Smooth muscle cell (in vitro differentiated cells): ENCODE measurements at regions not wholly inside any gene's neighbourhood (a gene's known extent, or its start where the extent isn't known, plus 50 kb on each side); places are given as distances from the start of the nearest gene placed in this dataset.

Source experiments
- DNase-seq: peaks from one replicate; lab custom pipeline; 2025; ENCODE audit not compliant: unreplicated experiment; lab: John Stamatoyannopoulos, UW
- H2AFZ ChIP-seq: fragments of 200-600 bp; sonication (generic); 2 replicates; pipeline ENCODE4 v1.6.0; 2016; ENCODE audit warnings: antibody characterized with exemption, low read depth, mild to moderate bottlenecking
- H3F3A ChIP-seq: fragments of 200-600 bp; sonication (generic); 2 replicates; pipeline ENCODE4 v1.6.0; 2017; ENCODE audit warnings: antibody characterized with exemption, low read depth
- H3K27ac ChIP-seq: fragments of 200-600 bp; sonication (generic); 2 replicates; pipeline ENCODE4 v1.5.1; 2016; ENCODE audit warnings: low read depth, mild to moderate bottlenecking
- H3K27me3 ChIP-seq: fragments of 200-600 bp; sonication (generic); 2 replicates; pipeline ENCODE4 v1.6.1; 2016; ENCODE audit warnings: low read depth, mild to moderate bottlenecking
- H3K36me3 ChIP-seq: fragments of 200-600 bp; sonication (generic); 2 replicates; pipeline ENCODE4 v1.5.1; 2016; ENCODE audit warnings: low read depth
- H3K4me1 ChIP-seq: fragments of 200-600 bp; sonication (generic); 2 replicates; pipeline ENCODE4 v1.5.1; 2016; ENCODE audit warnings: low read depth
- H3K4me2 ChIP-seq: fragments of 200-600 bp; sonication (generic); 2 replicates; pipeline ENCODE4 v1.6.0; 2016; ENCODE audit warnings: mild to moderate bottlenecking
- H3K4me3 ChIP-seq: fragments of 200-600 bp; sonication (generic); 2 replicates; pipeline ENCODE4 v1.5.1; 2016; ENCODE audit warnings: mild to moderate bottlenecking
- H3K79me2 ChIP-seq: fragments of 200-600 bp; sonication (generic); 2 replicates; pipeline ENCODE4 v1.6.0; 2016; ENCODE audit warnings: low read depth, mild to moderate bottlenecking
- H3K9ac ChIP-seq: fragments of 200-600 bp; sonication (generic); 2 replicates; pipeline ENCODE4 v1.6.0; 2016; ENCODE audit warnings: low read depth
- H3K9me3 ChIP-seq: fragments of 200-600 bp; sonication (generic); replicated peaks from 2 replicates; pipeline ENCODE4 v1.5.1; 2016; ENCODE audit warnings: low read depth
- H4K20me1 ChIP-seq: fragments of 200-600 bp; sonication (generic); 2 replicates; pipeline ENCODE4 v1.6.0; 2016; ENCODE audit warnings: low read depth
- CTCF ChIP-seq: fragments of 200-600 bp; sonication (generic); IDR thresholded peaks from 2 replicates; pipeline ENCODE4 v1.5.1; 2017; ENCODE audit warnings: borderline replicate concordance, mild to moderate bottlenecking, antibody characterized with exemption; ENCODE audit not compliant: insufficient read depth, poor library complexity, severe bottlenecking
- WGBS: methylation state at CpG from one replicate; pipeline ENCODE4 v1.1.7; 2016; ENCODE audit warnings: low lambda C conversion rate; 5-methylcytosine and 5-hydroxymethylcytosine counted together

- Histone ChIP-seq H3K27me3 (no peaks in the 10 kb centered on the region), H3K27ac (no peak overlapping the region), H3K9me3 (no peaks in the 10 kb centered on the region), H3K4me1 (peaks cover 18% of the 10 kb centered on the region), H4K20me1 (no peaks in the 10 kb centered on the region), H3K4me3 (no peak overlapping the region), H2AFZ (no peak overlapping the region), H3F3A (no peaks in the 10 kb centered on the region), H3K36me3 (no peaks in the 10 kb centered on the region), H3K79me2 (no peaks in the 10 kb centered on the region), H3K4me2 (no peak overlapping the region), H3K9ac (no peak overlapping the region)
- 91% methylated on average over 10 of the region's 10 CpGs for WGBS
- no peak for TF ChIP-seq CTCF
- no peak for DNase-seq
Measured at GRCh38 chr18:10374195-10374594, 80.2 kb upstream of the APCDD1 start.

- Histone ChIP-seq H3K27ac (no peak overlapping the region), H2AFZ (no peak overlapping the region), H3K9ac (no peak overlapping the region), H3K4me3 (no peak overlapping the region), H3K4me2 (peak overlapping the region; percentile 37), H4K20me1 (no peaks in the 10 kb centered on the region), H3K79me2 (no peaks in the 10 kb centered on the region), H3K9me3 (no peaks in the 10 kb centered on the region), H3K4me1 (peaks cover 17% of the 10 kb centered on the region), H3F3A (no peaks in the 10 kb centered on the region), H3K36me3 (no peaks in the 10 kb centered on the region), H3K27me3 (no peaks in the 10 kb centered on the region)
- DNase-seq = no peak
- no peak for TF ChIP-seq CTCF
- WGBS = 48% methylated on average over 16 of the region's 16 CpGs
Measured at GRCh38 chr18:10374636-10375293, 79.7 kb upstream of the APCDD1 start.

- Histone ChIP-seq H3K4me1 (peaks cover 14% of the 10 kb centered on the region), H3K27me3 (no peaks in the 10 kb centered on the region), H3K9me3 (no peaks in the 10 kb centered on the region), H3K9ac (no peak overlapping the region), H3K36me3 (no peaks in the 10 kb centered on the region), H3F3A (no peaks in the 10 kb centered on the region), H3K79me2 (no peaks in the 10 kb centered on the region), H4K20me1 (no peaks in the 10 kb centered on the region), H2AFZ (no peak overlapping the region), H3K4me2 (no peak overlapping the region), H3K4me3 (no peak overlapping the region), H3K27ac (no peak overlapping the region)
- DNase-seq = no peak
- no peak for TF ChIP-seq CTCF
- 94% methylated on average over 10 of the region's 10 CpGs for WGBS
Measured at GRCh38 chr18:10376731-10377130, 77.7 kb upstream of the APCDD1 start.

GRCh38 chr18:10377956-10378355, 76.5 kb upstream of the APCDD1 start:
- H3K9ac ChIP-seq = no peak overlapping the region
- H3K4me3 ChIP-seq = no peak overlapping the region
- peak overlapping the region; percentile 45 for H3K4me2 ChIP-seq
- no peaks in the 10 kb centered on the region for H3K27me3 ChIP-seq
- no peaks in the 10 kb centered on the region for H3K36me3 ChIP-seq
- 65% methylated on average over 1 of the region's 1 CpG for WGBS
- H3K79me2 ChIP-seq = no peaks in the 10 kb centered on the region
- no peaks in the 10 kb centered on the region for H3K9me3 ChIP-seq
- no peak for TF ChIP-seq CTCF
- H3K4me1 ChIP-seq = peaks cover 14% of the 10 kb centered on the region
- H4K20me1 ChIP-seq = no peaks in the 10 kb centered on the region
- no peak for DNase-seq
- no peaks in the 10 kb centered on the region for H3F3A ChIP-seq
- no peak overlapping the region for H2AFZ ChIP-seq
- peak overlapping the region; percentile 8 for H3K27ac ChIP-seq
